GM12872 (cell line): ENCODE measurements at regions not wholly inside any gene's neighbourhood (a gene's known extent, or its start where the extent isn't known, plus 50 kb on each side); places are given as distances from the start of the nearest gene placed in this dataset.

ENCODE experiments used
- TF ChIP-seq, protein P1 (sequence below): IDR thresholded peaks from 3 replicates; pipeline ENCODE4 v1.5.1; 2011; ENCODE audit warnings: low read depth, mild to moderate bottlenecking, low read length, moderate library complexity; ENCODE audit not compliant: insufficient read depth

DNA sequence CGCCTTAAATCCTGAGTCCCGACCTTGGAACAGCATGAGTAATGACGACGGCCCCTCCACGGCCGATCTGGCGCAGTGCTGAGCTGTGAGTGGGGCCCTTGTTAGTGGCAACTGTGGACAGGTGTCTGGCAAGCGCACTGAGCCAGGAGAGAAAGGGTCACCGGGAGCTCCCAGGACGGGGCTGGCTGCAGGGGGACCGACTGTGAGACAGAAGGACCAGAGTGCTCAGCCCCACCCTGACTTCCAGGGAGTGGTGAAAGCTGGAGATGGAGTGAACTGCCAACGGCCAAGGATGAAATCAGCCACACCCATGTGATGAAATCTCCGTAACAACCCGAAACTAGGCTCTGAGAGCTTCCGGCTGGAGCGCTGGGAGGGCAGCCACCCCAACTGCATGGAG, 228.6 kb downstream of the BRD1 start:
- TF ChIP-seq, protein P1, sequence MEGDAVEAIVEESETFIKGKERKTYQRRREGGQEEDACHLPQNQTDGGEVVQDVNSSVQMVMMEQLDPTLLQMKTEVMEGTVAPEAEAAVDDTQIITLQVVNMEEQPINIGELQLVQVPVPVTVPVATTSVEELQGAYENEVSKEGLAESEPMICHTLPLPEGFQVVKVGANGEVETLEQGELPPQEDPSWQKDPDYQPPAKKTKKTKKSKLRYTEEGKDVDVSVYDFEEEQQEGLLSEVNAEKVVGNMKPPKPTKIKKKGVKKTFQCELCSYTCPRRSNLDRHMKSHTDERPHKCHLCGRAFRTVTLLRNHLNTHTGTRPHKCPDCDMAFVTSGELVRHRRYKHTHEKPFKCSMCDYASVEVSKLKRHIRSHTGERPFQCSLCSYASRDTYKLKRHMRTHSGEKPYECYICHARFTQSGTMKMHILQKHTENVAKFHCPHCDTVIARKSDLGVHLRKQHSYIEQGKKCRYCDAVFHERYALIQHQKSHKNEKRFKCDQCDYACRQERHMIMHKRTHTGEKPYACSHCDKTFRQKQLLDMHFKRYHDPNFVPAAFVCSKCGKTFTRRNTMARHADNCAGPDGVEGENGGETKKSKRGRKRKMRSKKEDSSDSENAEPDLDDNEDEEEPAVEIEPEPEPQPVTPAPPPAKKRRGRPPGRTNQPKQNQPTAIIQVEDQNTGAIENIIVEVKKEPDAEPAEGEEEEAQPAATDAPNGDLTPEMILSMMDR = no peak

- TF ChIP-seq, protein P1 = no peak
Observed at GRCh38 chr22:49598338-49598737, 229.3 kb downstream of the BRD1 start.

DNA sequence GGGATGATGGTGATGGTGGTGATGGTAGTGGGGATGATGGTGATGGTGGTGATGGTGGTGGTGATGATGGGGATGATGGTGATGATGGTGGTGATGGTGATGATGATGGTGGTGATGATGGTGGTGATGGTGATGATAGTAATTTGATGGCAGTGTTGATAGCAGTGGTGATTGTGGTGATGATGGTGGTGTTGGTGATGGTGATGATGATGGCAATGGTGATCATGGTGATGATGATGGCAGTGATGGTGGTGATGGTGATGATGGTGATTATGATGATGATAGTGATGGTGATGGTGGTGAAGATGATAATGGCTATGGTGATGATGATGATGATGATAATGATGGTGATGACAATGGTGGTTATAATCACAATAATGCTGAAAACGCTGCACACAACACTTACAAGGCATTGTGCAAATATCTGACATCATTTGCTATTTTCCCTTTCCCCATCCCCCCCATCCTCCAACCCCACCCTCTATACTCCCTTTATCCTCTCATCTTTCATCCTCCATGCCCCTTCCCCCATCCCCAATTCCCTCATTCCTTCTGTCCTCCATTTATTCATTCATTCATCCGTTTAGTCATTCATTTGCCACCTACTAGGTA, 230.1 kb downstream of the BRD1 start:
- TF ChIP-seq, protein P1 = no peak

- TF ChIP-seq, protein P1 = no peak
Observed at GRCh38 chr22:49595465-49596078, 232.1 kb downstream of the BRD1 start.

GRCh38 chr22:49594078-49594477, 233.6 kb downstream of the BRD1 start:
- TF ChIP-seq, protein P1 = no peak

- TF ChIP-seq, protein P1 = no peak
Observed at GRCh38 chr22:49593509-49593908, 234.2 kb downstream of the BRD1 start.

- TF ChIP-seq, protein P1 = no peak
Observed at GRCh38 chr22:49592780-49593501, 234.7 kb downstream of the BRD1 start.
